ENCODE measurements at regions not wholly inside any gene's neighbourhood (a gene's known extent, or its start where the extent isn't known, plus 50 kb on each side); places are given as distances from the start of the nearest gene placed in this dataset.

DNA sequence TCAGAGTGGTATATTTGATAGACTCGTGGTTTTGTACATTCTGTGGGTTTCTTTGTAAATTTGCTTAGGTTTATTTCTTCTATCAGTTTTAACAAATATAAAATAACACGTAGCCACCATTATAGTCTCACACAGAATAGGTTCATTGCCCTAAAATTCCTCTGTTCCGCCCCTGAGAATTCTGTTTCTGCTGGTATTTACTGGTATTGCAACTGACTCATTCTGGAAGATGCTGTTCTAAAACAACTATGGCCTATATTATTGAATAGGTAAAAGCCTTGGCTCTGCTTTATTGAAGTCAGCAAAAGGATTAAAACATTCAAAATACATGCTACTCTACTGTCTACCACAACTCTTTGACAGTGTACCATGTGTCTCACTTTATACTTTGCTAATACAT is 119.1 kb upstream of the CHORDC1 start:
- no peak overlapping the region for H3K9ac ChIP-seq (replicated peaks; ENCODE audit: extremely low read depth, insufficient read depth, low read length)
- H3K9me1 ChIP-seq (replicated peaks; ENCODE audit: control insufficient read depth, extremely low read depth, insufficient read depth, low read length), result no peaks in the 10 kb centered on the region
- no peak overlapping the region for H2AFZ ChIP-seq (ENCODE audit: low read depth, low read length)
- FAIRE-seq (no peak), DNase-seq (ENCODE audit: low read depth, low spot score) (no peak)
- H3K4me3 ChIP-seq (replicated peaks in 1 of 3; ENCODE audit: insufficient read depth in 1 of 3, low read depth in 1 of 3, low read length in 3 of 3), result no peak overlapping the region
- no peaks in the 10 kb centered on the region for H3K79me2 ChIP-seq (ENCODE audit: control insufficient read depth, insufficient read depth, low read length)
- H3K27ac ChIP-seq (ENCODE audit: insufficient read depth, low read depth, low read length), result no peak overlapping the region
- no peaks in the 10 kb centered on the region for H3K9me3 ChIP-seq (replicated peaks; ENCODE audit: control insufficient read depth, insufficient read depth, low read length)
- dilution Hi-C loops (cut with MboI; ENCODE audit: extremely low pct_ligation_motif_present, low sequenced_read_pairs) (no loop called here), intact Hi-C loops (cut with micrococcal nuclease) (no loop called here)
- ChIA-PET CTCF (no interaction called here), POLR2A (no interaction called here)
- BruUV-seq (replicated peaks), result no TSS peak
- H3K4me1 ChIP-seq (ENCODE audit: control insufficient read depth, extremely low read depth, insufficient read depth, low read length), result no peaks in the 10 kb centered on the region
- TF ChIP-seq MYC (IDR thresholded peaks at IDR 0.05; ENCODE audit: low read depth, low read length) (no peak), POLR2AphosphoS5 (IDR thresholded peaks at IDR 0.05; ENCODE audit: insufficient read depth, low read depth, low read length) (no peak), JUN (IDR thresholded peaks at IDR 0.05; ENCODE audit: borderline replicate concordance, insufficient read depth, insufficient read length, low read depth) (no peak)
- no peak overlapping the region for H3K4me2 ChIP-seq (ENCODE audit: insufficient read depth, low read length)
- H3K27me3 ChIP-seq (ENCODE audit: control insufficient read depth in 2 of 2, insufficient read depth in 2 of 2, low read length in 2 of 2), result no peaks in the 10 kb centered on the region
- H4K20me1 ChIP-seq (replicated peaks; ENCODE audit: control insufficient read depth, extremely low read depth, insufficient read depth, low read length), result no peaks in the 10 kb centered on the region
- H3K36me3 ChIP-seq (ENCODE audit: control insufficient read depth in 2 of 2, extremely low read depth in 1 of 2, insufficient read depth in 2 of 2, low read length in 2 of 2), result no peaks in the 10 kb centered on the region

DNA sequence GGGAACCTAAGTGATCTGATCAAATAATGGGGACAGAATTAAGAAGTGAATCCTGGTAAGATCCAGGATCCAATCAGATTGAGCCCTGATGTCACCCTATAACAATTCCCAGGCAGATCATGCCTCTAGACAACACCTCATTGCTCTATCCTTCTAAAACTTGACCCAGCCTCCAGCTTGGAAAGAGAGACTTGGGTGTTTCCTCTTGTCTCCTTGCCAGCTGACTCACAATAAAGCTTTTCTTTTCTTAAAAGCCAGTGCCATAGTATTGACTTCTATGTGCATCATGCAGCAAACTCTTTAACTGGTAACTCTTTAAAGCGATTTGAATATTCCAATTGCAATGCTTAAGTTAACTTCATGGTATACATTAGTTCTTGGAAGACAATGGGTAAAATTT is 109.6 kb upstream of the CHORDC1 start:
- CTCF ChIA-PET, result no interaction called here
- H3K9me3 ChIP-seq (replicated peaks; ENCODE audit: control insufficient read depth, insufficient read depth, low read length), result no peaks in the 10 kb centered on the region
- BruUV-seq (replicated peaks), result no TSS peak
- DNase-seq (ENCODE audit: low read depth, low spot score) (peak; percentile 1), FAIRE-seq (no peak)
- dilution Hi-C loops (cut with MboI; ENCODE audit: extremely low pct_ligation_motif_present, low sequenced_read_pairs), result no loop called here
- H3K79me2 ChIP-seq (ENCODE audit: control insufficient read depth, insufficient read depth, low read length), result no peaks in the 10 kb centered on the region
- H3K4me3 ChIP-seq (replicated peaks in 1 of 3; ENCODE audit: insufficient read depth in 1 of 3, low read depth in 1 of 3, low read length in 3 of 3), result no peak overlapping the region
- H3K9me1 ChIP-seq (replicated peaks; ENCODE audit: control insufficient read depth, extremely low read depth, insufficient read depth, low read length), result no peaks in the 10 kb centered on the region
- no peak overlapping the region for H2AFZ ChIP-seq (ENCODE audit: low read depth, low read length)
- no peak overlapping the region for H3K4me2 ChIP-seq (ENCODE audit: insufficient read depth, low read length)
- no peaks in the 10 kb centered on the region for H4K20me1 ChIP-seq (replicated peaks; ENCODE audit: control insufficient read depth, extremely low read depth, insufficient read depth, low read length)
- POLR2A ChIA-PET, result no interaction called here
- H3K27me3 ChIP-seq (ENCODE audit: control insufficient read depth in 2 of 2, insufficient read depth in 2 of 2, low read length in 2 of 2), result no peaks in the 10 kb centered on the region
- no peak overlapping the region for H3K9ac ChIP-seq (replicated peaks; ENCODE audit: extremely low read depth, insufficient read depth, low read length)
- no peaks in the 10 kb centered on the region for H3K4me1 ChIP-seq (ENCODE audit: control insufficient read depth, extremely low read depth, insufficient read depth, low read length)
- no peak for TF ChIP-seq JUN (IDR thresholded peaks at IDR 0.05; ENCODE audit: borderline replicate concordance, insufficient read depth, insufficient read length, low read depth)
- no peak for TF ChIP-seq EZH2 (IDR thresholded peaks at IDR 0.05; ENCODE audit: borderline replicate concordance, low read depth, low read length, severe bottlenecking)
- TF ChIP-seq POLR2AphosphoS5 (IDR thresholded peaks at IDR 0.05; ENCODE audit: insufficient read depth, low read depth, low read length), result no peak
- TF ChIP-seq, protein P1, sequence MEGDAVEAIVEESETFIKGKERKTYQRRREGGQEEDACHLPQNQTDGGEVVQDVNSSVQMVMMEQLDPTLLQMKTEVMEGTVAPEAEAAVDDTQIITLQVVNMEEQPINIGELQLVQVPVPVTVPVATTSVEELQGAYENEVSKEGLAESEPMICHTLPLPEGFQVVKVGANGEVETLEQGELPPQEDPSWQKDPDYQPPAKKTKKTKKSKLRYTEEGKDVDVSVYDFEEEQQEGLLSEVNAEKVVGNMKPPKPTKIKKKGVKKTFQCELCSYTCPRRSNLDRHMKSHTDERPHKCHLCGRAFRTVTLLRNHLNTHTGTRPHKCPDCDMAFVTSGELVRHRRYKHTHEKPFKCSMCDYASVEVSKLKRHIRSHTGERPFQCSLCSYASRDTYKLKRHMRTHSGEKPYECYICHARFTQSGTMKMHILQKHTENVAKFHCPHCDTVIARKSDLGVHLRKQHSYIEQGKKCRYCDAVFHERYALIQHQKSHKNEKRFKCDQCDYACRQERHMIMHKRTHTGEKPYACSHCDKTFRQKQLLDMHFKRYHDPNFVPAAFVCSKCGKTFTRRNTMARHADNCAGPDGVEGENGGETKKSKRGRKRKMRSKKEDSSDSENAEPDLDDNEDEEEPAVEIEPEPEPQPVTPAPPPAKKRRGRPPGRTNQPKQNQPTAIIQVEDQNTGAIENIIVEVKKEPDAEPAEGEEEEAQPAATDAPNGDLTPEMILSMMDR (IDR thresholded peaks at IDR 0.05; ENCODE audit: extremely low read depth in 1 of 2, insufficient read depth in 1 of 2, low read depth in 1 of 2, low read length in 2 of 2), result no peak
- no peak for TF ChIP-seq FOS (IDR thresholded peaks at IDR 0.05; ENCODE audit: borderline replicate concordance, insufficient read depth, low read length)
- no peak for TF ChIP-seq GATA2 (IDR thresholded peaks at IDR 0.05; ENCODE audit: insufficient read depth, insufficient read length, low read depth, low read length)
- TF ChIP-seq POLR2A (IDR thresholded peaks at IDR 0.05; ENCODE audit: low read depth, low read length), result no peak
- no peak for TF ChIP-seq MYC (IDR thresholded peaks at IDR 0.05; ENCODE audit: low read depth, low read length)
- TF ChIP-seq, protein P2, sequence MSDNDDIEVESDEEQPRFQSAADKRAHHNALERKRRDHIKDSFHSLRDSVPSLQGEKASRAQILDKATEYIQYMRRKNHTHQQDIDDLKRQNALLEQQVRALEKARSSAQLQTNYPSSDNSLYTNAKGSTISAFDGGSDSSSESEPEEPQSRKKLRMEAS (IDR thresholded peaks at IDR 0.05; ENCODE audit: insufficient read depth, insufficient read length), result no peak
- no peak overlapping the region for H3K27ac ChIP-seq (ENCODE audit: insufficient read depth, low read depth, low read length)
- intact Hi-C loops (cut with micrococcal nuclease), result no loop called here
- no peaks in the 10 kb centered on the region for H3K36me3 ChIP-seq (ENCODE audit: control insufficient read depth in 2 of 2, extremely low read depth in 1 of 2, insufficient read depth in 2 of 2, low read length in 2 of 2)

All from endothelial cell of umbilical vein (primary cell).